GM21529 (cell line): ENCODE measurements at regions not wholly inside any gene's neighbourhood (a gene's known extent, or its start where the extent isn't known, plus 50 kb on each side); places are given as distances from the start of the nearest gene placed in this dataset.
A peak's percentile ranks its signal among the peaks of the same experiment; 100 is the strongest.
"Not testable (repeated sequence)": the region's sequence is repeated elsewhere in the genome, so short reads cannot be mapped to it uniquely, and the experiment has no call there.

Experiments
- ATAC-seq: cut with Tn5 transposase; IDR thresholded peaks from one replicate; pipeline ENCODE4 v1.9.1; 2021; ENCODE audit not compliant: unreplicated experiment

GRCh38 chr2:176790468-176790867, 422.1 kb upstream of the HNRNPA3 start:
- no peak for ATAC-seq

- ATAC-seq = no peak
Observed at GRCh38 chr2:176793792-176794191, 418.8 kb upstream of the HNRNPA3 start.

- ATAC-seq = no peak
Observed at GRCh38 chr2:176794392-176794791, 418.2 kb upstream of the HNRNPA3 start.

DNA sequence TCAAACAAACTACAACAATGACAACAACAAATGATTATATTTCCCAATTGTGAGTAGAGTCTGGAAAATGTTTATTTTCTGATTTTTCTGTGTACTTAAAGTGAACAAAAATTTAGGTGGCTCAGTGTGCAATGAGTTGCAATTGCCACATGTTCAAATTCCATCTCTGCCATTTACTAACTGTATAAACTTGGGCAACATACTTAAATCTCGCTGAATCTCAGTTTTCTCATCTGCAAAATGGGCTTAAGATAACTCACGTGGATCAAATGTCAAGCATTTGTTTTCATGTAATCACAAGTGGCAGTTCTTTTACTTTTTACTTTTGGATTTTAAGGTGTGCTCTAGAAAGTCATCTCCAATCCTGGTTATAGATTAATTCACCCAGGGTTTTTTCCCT, 416.8 kb upstream of the HNRNPA3 start:
- ATAC-seq = no peak

DNA sequence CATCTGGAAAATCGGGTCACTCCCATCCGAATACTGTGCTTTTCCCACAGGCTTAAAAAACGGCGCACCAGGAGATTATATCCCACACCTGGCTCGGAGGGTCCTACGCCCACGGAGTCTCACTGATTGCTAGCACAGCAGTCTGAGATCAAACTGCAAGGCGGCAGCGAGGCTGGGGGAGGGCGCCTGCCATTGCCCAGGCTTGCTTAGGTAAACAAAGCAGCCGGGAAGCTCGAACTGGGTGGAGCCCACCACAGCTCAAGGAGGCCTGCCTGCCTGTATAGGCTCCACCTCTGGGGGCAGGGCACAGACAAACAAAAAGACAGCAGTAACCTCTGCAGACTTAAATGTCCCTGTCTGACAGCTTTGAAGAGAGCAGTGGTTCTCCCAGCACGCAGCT, 415.9 kb upstream of the HNRNPA3 start:
- ATAC-seq = not testable (repeated sequence)

DNA sequence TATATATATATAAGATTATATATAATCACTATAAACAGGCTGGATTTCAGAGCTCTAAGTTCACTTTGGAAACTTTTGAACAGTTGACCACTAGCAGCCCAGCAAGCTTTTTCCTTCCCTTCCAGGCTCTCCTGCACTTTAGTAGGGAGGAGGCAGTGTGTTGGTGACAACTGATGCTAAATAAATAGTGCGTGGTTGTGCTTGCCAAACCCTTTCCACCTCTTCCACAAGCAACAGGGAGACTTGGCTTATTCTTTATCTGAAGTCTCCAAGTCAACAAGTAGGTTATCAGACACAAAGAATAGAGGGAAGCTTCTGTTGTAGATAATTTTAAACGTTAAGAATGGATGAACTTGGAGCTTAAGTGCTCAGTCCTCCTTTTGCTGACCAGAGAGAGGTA, 408.2 kb upstream of the HNRNPA3 start:
- no peak for ATAC-seq

DNA sequence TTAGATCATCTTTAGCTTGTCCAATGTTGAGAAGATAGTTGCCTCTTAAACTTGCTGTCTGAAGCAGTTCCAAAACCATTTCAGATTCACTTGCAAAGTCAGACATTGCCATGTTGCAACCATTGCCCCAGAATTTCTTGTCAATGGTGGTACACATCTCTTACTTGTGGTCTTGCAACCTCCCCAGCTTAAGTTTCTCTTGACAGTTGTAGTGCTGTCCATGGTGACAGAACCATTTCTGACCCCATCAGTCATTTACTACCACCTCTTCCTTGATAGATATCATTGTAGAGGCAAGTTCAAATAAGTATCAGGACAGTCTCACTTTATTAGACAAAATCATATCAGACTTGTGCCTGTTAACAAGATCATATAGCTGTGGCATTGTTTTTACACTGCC, 407.2 kb upstream of the HNRNPA3 start:
- ATAC-seq = no peak

GRCh38 chr2:176812246-176812775, 400.3 kb upstream of the HNRNPA3 start:
- ATAC-seq = no peak

- no peak for ATAC-seq
Observed at GRCh38 chr2:176813156-176813555, 399.4 kb upstream of the HNRNPA3 start.

DNA sequence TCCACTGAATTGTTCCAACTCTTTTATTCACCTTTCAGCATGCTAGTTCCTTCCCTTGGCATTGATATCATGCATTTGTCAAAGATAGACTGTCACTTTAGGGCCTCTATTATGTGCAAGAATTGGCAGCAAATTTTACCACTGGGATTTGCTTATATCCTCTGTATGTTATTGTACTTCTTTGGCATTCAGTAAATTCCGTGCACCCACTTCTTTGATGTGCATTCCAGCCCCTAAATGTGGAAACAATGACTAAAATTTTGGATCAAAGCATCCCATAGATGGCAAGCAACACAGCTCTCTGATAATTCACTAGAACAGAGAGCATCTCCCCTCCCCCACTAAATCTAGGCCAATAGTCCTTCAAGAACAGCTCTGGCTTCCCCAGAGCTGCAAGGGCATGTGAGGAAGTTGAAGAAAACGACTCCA, 399.0 kb upstream of the HNRNPA3 start:
- ATAC-seq = no peak

DNA sequence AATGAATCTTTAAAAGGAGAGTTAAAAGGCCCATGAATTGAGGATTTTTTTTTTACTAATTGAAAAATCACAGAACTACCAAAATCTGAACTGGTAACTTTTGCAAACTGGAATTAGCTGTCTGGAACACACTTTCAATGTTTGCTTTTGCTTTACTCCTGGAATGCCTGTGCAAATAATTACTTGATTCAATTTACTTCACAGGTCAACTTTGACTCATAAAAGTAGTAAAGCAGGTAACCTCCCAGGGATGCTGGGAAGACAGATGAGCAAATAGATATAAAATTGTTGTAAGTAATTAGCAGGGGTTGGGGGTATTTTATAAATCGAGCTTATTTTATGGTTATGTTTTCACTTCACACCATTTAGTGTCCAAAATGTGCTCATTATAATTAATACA, 398.3 kb upstream of the HNRNPA3 start:
- no peak for ATAC-seq

GRCh38 chr2:176814740-176815367, 397.7 kb upstream of the HNRNPA3 start:
- peak; percentile 53 for ATAC-seq

DNA sequence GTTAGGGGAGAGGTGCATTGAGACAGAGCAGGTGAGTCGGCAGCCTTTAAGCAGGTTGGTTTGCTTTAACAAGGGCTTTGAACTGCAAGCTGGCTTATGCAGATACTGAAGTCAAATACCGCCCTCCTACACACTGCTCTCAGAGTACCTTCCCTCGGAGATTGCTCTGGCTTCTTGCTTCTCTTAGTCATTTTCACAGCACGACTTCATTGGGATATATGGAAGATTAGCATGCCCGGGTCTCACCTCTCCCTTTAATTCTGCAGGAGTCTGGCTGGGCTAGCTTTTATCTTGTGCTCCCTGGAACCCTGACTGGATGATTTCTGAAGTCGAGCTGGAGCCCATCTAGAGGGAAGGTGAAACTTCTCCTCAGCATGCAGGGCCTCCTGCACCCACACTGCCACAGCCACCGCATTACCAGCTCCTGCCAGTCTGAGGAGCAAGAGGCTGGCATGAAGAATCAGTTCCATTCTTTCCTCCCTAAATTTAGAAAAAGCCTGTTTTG, 395.5 kb upstream of the HNRNPA3 start:
- no peak for ATAC-seq

DNA sequence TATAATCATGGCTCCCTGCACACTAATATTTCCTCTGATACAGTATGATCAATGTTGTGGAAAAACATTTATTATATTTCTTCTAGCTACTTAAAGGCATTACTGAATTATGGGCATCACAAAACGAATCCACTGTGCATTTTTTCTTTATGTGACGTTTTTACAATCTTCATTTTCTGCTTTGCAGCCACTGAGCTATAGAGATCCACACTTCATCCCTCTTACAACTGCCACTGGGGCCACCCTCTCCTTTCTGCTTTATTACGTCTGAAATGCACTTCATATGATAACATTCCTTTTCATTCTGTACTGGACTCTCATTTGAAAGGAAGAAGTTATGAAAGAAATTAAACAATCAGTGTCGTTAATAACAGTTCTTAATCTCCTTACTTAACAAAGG, 394.5 kb upstream of the HNRNPA3 start:
- no peak for ATAC-seq

DNA sequence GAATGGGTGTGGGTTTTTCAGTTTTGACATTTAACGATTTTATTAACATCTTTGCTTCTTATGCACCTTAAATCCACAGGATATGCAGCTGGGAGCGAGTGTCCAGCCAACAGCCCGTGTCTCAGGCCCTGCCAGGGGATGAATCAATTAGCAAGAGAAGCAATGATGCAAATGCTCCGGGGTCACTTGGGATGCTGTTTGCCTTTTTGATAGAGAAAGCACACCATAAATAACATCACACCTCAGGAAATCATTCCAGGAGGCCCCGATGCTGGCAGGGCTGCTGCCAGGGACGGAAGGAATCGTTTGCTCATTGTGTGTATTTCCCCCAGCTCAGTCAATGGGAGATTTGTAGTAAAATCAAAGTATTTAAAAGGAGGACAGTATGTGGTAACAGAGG, 394.0 kb upstream of the HNRNPA3 start:
- ATAC-seq = no peak

GRCh38 chr2:176819306-176819705, 393.3 kb upstream of the HNRNPA3 start:
- no peak for ATAC-seq

GRCh38 chr2:176820371-176820932, 392.1 kb upstream of the HNRNPA3 start:
- no peak for ATAC-seq

DNA sequence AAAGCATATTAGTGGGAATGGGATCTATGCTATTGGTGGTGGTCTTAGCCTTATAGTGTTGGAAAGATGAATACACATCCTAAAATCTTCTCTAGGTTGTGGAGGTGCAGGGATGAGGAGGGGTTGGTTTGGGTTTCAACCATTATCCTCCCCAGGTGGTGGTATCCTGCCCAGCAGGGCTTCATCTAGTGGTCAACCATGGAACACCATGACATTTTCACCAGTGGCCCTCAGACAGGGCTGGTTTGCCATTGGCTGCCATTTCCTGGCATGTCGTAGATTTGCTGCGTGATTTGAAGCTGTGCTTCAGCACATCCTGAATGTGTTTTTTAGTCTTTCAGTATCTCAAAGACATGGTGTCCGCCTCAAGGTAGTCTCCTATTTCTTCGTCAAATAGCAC, 391.2 kb upstream of the HNRNPA3 start:
- no peak for ATAC-seq

- no peak for ATAC-seq
Observed at GRCh38 chr2:176822060-176822459, 390.5 kb upstream of the HNRNPA3 start.

DNA sequence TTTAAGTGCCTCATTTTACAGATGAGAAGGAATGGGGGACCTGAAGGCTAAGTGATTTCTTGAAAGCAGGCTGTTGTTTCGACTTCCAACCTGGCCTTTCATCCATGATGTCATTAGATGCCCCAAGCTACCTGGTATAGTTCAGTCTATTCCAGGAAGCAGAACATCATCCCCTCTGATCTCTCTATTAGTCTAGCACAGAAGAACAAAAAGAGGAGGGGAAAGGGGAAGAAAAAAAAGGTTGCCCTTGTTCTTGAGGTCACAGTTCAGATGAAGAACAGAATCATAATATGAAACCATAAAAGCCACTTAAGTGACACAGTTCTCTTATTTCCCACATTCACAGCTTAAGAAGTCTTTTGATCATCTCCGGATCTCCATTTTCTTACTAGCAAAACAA, 386.2 kb upstream of the HNRNPA3 start:
- no peak for ATAC-seq

- no peak for ATAC-seq
Observed at GRCh38 chr2:176826984-176827668, 385.5 kb upstream of the HNRNPA3 start.

GRCh38 chr2:176830362-176830761, 382.2 kb upstream of the HNRNPA3 start:
- no peak for ATAC-seq
